ENCODE measurements at regions not wholly inside any gene's neighbourhood (a gene's known extent, or its start where the extent isn't known, plus 50 kb on each side); places are given as distances from the start of the nearest gene placed in this dataset.

DNA sequence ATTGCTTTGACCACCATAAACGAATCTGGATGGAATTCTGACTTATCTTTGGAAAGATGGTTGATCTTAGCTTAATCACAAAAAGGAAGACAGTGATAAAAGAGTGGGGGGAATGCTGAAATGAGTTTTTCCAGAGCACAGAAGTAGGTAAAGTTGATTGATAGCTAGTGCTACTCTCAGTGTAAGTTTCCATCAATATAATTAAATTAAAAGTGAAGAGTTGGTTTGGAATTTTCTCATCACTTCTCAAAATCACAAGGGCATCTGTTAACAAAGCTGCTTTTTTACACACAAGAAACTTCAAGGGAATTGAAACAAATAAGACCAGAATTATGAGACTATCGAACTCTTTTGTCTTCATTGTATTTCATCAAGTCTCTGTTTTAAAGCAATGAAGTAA, 1217.3 kb downstream of the REEP3 start:
- no peak overlapping the region for H3K27ac ChIP-seq (ENCODE audit: extremely low read length, insufficient read depth, low read length)
- CTCF ChIA-PET (ENCODE audit: low intra/inter-chr PET ratio, low total read pairs) = no interaction called here
- H3K4me3 ChIP-seq (replicated peaks in 1 of 3; ENCODE audit: insufficient read depth in 1 of 3, low read depth in 2 of 3, low read length in 3 of 3) = no peak overlapping the region
- no peaks in the 10 kb centered on the region; the same call in none of the 2 replicates for H3K9me3 ChIP-seq (ENCODE audit: low read length)
- H4K20me1 ChIP-seq (ENCODE audit: insufficient read depth, low read length) = no peaks in the 10 kb centered on the region
- ATAC-seq = no peak
- H3K4me2 ChIP-seq (ENCODE audit: low read depth, low read length) = no peak overlapping the region
- no peak overlapping the region for H2AFZ ChIP-seq (ENCODE audit: low read length)
- POLR2A ChIA-PET = no interaction called here
- no peaks in the 10 kb centered on the region for H3K36me3 ChIP-seq (replicated peaks in 1 of 2; ENCODE audit: control insufficient read depth in 1 of 2, insufficient read depth in 2 of 2, low read length in 2 of 2)
- H3K9ac ChIP-seq (ENCODE audit: insufficient read depth, low read depth, low read length) = no peak overlapping the region
- 1% methylated on average over 2 of the region's 2 CpGs for WGBS (ENCODE audit: low lambda C conversion rate)
- no peaks in the 10 kb centered on the region for H3K79me2 ChIP-seq (ENCODE audit: insufficient read depth, low read length)
- intact Hi-C loops (cut with micrococcal nuclease; ENCODE audit: unreplicated experiment) = no loop called here
- DNase-seq (ENCODE audit: low spot score) = no peak
- peaks cover 6% of the 10 kb centered on the region; the same call in 1 of the 2 replicates for H3K4me1 ChIP-seq (ENCODE audit: insufficient read depth, low read length)
- in situ Hi-C loops (cut with HindIII; ENCODE audit: extremely low pct_ligation_motif_present, low pct_unique_long_range_greater_than_20kb) = loop anchor here (25.0 kb wide), 1 partner anchor 1449 kb away; no protein-coding TSS in a partner anchor
- no peaks in the 10 kb centered on the region for H3K27me3 ChIP-seq (ENCODE audit: control insufficient read depth in 1 of 2, insufficient read depth in 2 of 2, low read length in 2 of 2)
- BruUV-seq (replicated peaks) = no TSS peak
- FAIRE-seq = no peak
- no peak for TF ChIP-seq MXI1 (IDR thresholded peaks at IDR 0.05; ENCODE audit: borderline replicate concordance, low read depth, low read length)
- no peak for TF ChIP-seq CEBPG (CRISPR knock-in tag; IDR thresholded peaks at IDR 0.05)
- no peak for TF ChIP-seq CEBPB (IDR thresholded peaks at IDR 0.05; ENCODE audit: borderline replicate concordance, low read depth, low read length)
- TF ChIP-seq, protein P1, sequence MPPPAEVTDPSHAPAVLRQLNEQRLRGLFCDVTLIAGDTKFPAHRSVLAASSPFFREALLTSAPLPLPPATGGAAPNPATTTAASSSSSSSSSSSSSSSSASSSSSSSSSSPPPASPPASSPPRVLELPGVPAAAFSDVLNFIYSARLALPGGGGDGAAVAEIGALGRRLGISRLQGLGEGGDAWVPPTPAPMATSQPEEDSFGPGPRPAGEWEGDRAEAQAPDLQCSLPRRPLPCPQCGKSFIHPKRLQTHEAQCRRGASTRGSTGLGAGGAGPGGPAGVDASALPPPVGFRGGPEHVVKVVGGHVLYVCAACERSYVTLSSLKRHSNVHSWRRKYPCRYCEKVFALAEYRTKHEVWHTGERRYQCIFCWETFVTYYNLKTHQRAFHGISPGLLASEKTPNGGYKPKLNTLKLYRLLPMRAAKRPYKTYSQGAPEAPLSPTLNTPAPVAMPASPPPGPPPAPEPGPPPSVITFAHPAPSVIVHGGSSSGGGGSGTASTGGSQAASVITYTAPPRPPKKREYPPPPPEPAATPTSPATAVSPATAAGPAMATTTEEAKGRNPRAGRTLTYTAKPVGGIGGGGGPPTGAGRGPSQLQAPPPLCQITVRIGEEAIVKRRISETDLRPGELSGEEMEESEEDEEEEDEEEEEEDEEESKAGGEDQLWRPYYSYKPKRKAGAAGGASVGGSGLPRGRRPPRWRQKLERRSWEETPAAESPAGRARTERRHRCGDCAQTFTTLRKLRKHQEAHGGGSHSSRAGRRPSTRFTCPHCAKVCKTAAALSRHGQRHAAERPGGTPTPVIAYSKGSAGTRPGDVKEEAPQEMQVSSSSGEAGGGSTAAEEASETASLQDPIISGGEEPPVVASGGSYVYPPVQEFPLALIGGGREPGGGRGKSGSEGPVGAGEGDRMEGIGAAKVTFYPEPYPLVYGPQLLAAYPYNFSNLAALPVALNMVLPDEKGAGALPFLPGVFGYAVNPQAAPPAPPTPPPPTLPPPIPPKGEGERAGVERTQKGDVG (CRISPR knock-in tag; IDR thresholded peaks at IDR 0.05; ENCODE audit: borderline replicate concordance) = no peak
- TF ChIP-seq ZFP1 (CRISPR knock-in tag; IDR thresholded peaks at IDR 0.05) = no peak
- TF ChIP-seq, protein P2, sequence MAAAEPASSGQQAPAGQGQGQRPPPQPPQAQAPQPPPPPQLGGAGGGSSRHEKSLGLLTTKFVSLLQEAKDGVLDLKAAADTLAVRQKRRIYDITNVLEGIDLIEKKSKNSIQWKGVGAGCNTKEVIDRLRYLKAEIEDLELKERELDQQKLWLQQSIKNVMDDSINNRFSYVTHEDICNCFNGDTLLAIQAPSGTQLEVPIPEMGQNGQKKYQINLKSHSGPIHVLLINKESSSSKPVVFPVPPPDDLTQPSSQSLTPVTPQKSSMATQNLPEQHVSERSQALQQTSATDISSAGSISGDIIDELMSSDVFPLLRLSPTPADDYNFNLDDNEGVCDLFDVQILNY (CRISPR knock-in tag; conservative IDR thresholded peaks at IDR 0.05) = no peak
- TF ChIP-seq YEATS2 (CRISPR knock-in tag; IDR thresholded peaks at IDR 0.05; ENCODE audit: borderline replicate concordance) = no peak
- TF ChIP-seq NR2F2 (IDR thresholded peaks at IDR 0.05; ENCODE audit: borderline replicate concordance, low read depth) = no peak
- TF ChIP-seq, protein P3, sequence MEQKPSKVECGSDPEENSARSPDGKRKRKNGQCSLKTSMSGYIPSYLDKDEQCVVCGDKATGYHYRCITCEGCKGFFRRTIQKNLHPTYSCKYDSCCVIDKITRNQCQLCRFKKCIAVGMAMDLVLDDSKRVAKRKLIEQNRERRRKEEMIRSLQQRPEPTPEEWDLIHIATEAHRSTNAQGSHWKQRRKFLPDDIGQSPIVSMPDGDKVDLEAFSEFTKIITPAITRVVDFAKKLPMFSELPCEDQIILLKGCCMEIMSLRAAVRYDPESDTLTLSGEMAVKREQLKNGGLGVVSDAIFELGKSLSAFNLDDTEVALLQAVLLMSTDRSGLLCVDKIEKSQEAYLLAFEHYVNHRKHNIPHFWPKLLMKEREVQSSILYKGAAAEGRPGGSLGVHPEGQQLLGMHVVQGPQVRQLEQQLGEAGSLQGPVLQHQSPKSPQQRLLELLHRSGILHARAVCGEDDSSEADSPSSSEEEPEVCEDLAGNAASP (CRISPR knock-in tag; IDR thresholded peaks at IDR 0.05; ENCODE audit: borderline replicate concordance) = no peak
- no peak for TF ChIP-seq ZNF124 (CRISPR knock-in tag; IDR thresholded peaks at IDR 0.05)
- TF ChIP-seq, protein P4, sequence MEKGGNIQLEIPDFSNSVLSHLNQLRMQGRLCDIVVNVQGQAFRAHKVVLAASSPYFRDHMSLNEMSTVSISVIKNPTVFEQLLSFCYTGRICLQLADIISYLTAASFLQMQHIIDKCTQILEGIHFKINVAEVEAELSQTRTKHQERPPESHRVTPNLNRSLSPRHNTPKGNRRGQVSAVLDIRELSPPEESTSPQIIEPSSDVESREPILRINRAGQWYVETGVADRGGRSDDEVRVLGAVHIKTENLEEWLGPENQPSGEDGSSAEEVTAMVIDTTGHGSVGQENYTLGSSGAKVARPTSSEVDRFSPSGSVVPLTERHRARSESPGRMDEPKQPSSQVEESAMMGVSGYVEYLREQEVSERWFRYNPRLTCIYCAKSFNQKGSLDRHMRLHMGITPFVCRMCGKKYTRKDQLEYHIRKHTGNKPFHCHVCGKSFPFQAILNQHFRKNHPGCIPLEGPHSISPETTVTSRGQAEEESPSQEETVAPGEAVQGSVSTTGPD (CRISPR knock-in tag; IDR thresholded peaks at IDR 0.05) = no peak
- TF ChIP-seq PAWR (CRISPR knock-in tag; IDR thresholded peaks at IDR 0.05; ENCODE audit: borderline replicate concordance) = no peak
- TF ChIP-seq, protein P5, sequence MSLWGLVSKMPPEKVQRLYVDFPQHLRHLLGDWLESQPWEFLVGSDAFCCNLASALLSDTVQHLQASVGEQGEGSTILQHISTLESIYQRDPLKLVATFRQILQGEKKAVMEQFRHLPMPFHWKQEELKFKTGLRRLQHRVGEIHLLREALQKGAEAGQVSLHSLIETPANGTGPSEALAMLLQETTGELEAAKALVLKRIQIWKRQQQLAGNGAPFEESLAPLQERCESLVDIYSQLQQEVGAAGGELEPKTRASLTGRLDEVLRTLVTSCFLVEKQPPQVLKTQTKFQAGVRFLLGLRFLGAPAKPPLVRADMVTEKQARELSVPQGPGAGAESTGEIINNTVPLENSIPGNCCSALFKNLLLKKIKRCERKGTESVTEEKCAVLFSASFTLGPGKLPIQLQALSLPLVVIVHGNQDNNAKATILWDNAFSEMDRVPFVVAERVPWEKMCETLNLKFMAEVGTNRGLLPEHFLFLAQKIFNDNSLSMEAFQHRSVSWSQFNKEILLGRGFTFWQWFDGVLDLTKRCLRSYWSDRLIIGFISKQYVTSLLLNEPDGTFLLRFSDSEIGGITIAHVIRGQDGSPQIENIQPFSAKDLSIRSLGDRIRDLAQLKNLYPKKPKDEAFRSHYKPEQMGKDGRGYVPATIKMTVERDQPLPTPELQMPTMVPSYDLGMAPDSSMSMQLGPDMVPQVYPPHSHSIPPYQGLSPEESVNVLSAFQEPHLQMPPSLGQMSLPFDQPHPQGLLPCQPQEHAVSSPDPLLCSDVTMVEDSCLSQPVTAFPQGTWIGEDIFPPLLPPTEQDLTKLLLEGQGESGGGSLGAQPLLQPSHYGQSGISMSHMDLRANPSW (CRISPR knock-in tag; IDR thresholded peaks at IDR 0.05; ENCODE audit: borderline replicate concordance) = no peak
- no peak for TF ChIP-seq MTA1 (CRISPR knock-in tag; IDR thresholded peaks at IDR 0.05; ENCODE audit: borderline replicate concordance)
- TF ChIP-seq ZFP36L1 (CRISPR knock-in tag; IDR thresholded peaks at IDR 0.05) = no peak
- TF ChIP-seq ZFP36 (IDR thresholded peaks at IDR 0.05; ENCODE audit: borderline replicate concordance, low read depth, low read length, partially characterized antibody) = no peak

Data from HepG2 (cell line).